AG08396 (cell line): ENCODE measurements at regions not wholly inside any gene's neighbourhood (a gene's known extent, or its start where the extent isn't known, plus 50 kb on each side); places are given as distances from the start of the nearest gene placed in this dataset.
"Not testable (repeated sequence)": the region's sequence is repeated elsewhere in the genome, so short reads cannot be mapped to it uniquely, and the experiment has no call there.

Experiments used
- DNase-seq: peaks from one replicate; pipeline ENCODE4 v3.0.0; 2012; ENCODE audit warnings: low spot score, mixed read lengths

GRCh38 chr3:65303431-65303830 is 615.6 kb upstream of the ADAMTS9 start:
- DNase-seq: no peak

GRCh38 chr3:65291448-65292125 is 603.8 kb upstream of the ADAMTS9 start:
- no peak for DNase-seq

GRCh38 chr3:65288776-65289175 is 601.0 kb upstream of the ADAMTS9 start:
- no peak for DNase-seq

GRCh38 chr3:65285956-65286355 is 598.2 kb upstream of the ADAMTS9 start:
- DNase-seq: no peak

- no peak for DNase-seq
Measured at GRCh38 chr3:65284961-65285360, 597.2 kb upstream of the ADAMTS9 start.

GRCh38 chr3:65284546-65284945 is 596.7 kb upstream of the ADAMTS9 start:
- no peak for DNase-seq

GRCh38 chr3:65279225-65279782 is 591.5 kb upstream of the ADAMTS9 start:
- DNase-seq: no peak

- no peak for DNase-seq
Measured at GRCh38 chr3:65277798-65278197, 590.0 kb upstream of the ADAMTS9 start.

GRCh38 chr3:65276551-65276950 is 588.8 kb upstream of the ADAMTS9 start:
- DNase-seq: no peak

GRCh38 chr3:65268426-65268825 is 580.6 kb upstream of the ADAMTS9 start:
- DNase-seq: no peak

GRCh38 chr3:65265942-65266590 is 578.3 kb upstream of the ADAMTS9 start:
- no peak for DNase-seq

- DNase-seq: no peak
Measured at GRCh38 chr3:65265511-65265910, 577.7 kb upstream of the ADAMTS9 start.

- no peak for DNase-seq
Measured at GRCh38 chr3:65262548-65262947, 574.7 kb upstream of the ADAMTS9 start.

GRCh38 chr3:65259946-65260345 is 572.1 kb upstream of the ADAMTS9 start:
- DNase-seq: no peak

- DNase-seq: not testable (repeated sequence)
Measured at GRCh38 chr3:65252914-65253313, 565.1 kb upstream of the ADAMTS9 start.

- DNase-seq: no peak
Measured at GRCh38 chr3:65252266-65252665, 564.5 kb upstream of the ADAMTS9 start.

- no peak for DNase-seq
Measured at GRCh38 chr3:65251375-65251774, 563.6 kb upstream of the ADAMTS9 start.

- DNase-seq: no peak
Measured at GRCh38 chr3:65246561-65246960, 558.8 kb upstream of the ADAMTS9 start.

GRCh38 chr3:65245133-65246063 is 557.6 kb upstream of the ADAMTS9 start:
- no peak for DNase-seq

GRCh38 chr3:65240366-65240765 is 552.6 kb upstream of the ADAMTS9 start:
- no peak for DNase-seq

GRCh38 chr3:65238652-65239051 is 550.9 kb upstream of the ADAMTS9 start:
- DNase-seq: no peak

- no peak for DNase-seq
Measured at GRCh38 chr3:65234499-65234898, 546.7 kb upstream of the ADAMTS9 start.
